GM23338 (cell line): ENCODE measurements at regions not wholly inside any gene's neighbourhood (a gene's known extent, or its start where the extent isn't known, plus 50 kb on each side); places are given as distances from the start of the nearest gene placed in this dataset.

ENCODE experiments used
- ATAC-seq: fragments of 200-7000 bp; cut with Tn5 transposase; 3 replicates; pipeline ENCODE4 v1.9.1; 2020
- DNase-seq: peaks from one replicate; pipeline ENCODE4 v3.0.0-alpha.2; 2015; ENCODE audit warnings: low spot score
- H2AFZ ChIP-seq: fragments of 200-600 bp; sonication (generic); 2 replicates; pipeline ENCODE4 v1.8.0; 2016; ENCODE audit warnings: antibody characterized with exemption, mild to moderate bottlenecking, moderate library complexity
- H3F3A ChIP-seq: fragments of 200-600 bp; sonication (generic); replicated peaks from 2 replicates; pipeline ENCODE4 v1.8.0; 2017; ENCODE audit warnings: antibody characterized with exemption, mixed run types, low read depth
- H3K27ac ChIP-seq: fragments of 200-600 bp; sonication (generic); 2 replicates; pipeline ENCODE4 v1.6.1; 2016; ENCODE audit warnings: low read depth
- H3K27me3 ChIP-seq: fragments of 200-600 bp; sonication (generic); 2 replicates; pipeline ENCODE4 v1.8.0; 2016; ENCODE audit warnings: mild to moderate bottlenecking, mixed run types, moderate library complexity; ENCODE audit not compliant: insufficient read depth
- H3K36me3 ChIP-seq: fragments of 200-600 bp; sonication (generic); 2 replicates; pipeline ENCODE4 v1.8.0; 2016; ENCODE audit warnings: mild to moderate bottlenecking; ENCODE audit not compliant: insufficient read depth
- H3K4me1 ChIP-seq: fragments of 200-600 bp; sonication (generic); 2 replicates; pipeline ENCODE4 v1.8.0; 2016; ENCODE audit warnings: mild to moderate bottlenecking, moderate library complexity; ENCODE audit not compliant: insufficient read depth
- H3K4me2 ChIP-seq: fragments of 200-600 bp; sonication (generic); 2 replicates; pipeline ENCODE4 v1.7.1; 2017; ENCODE audit warnings: mixed run types
- H3K4me3 ChIP-seq: fragments of 200-600 bp; sonication (generic); 2 replicates; pipeline ENCODE4 v1.6.1; 2016; ENCODE audit warnings: mixed run types
- H3K79me2 ChIP-seq: fragments of 200-600 bp; sonication (generic); replicated peaks from 2 replicates; pipeline ENCODE4 v1.8.0; 2017; ENCODE audit warnings: mild to moderate bottlenecking; ENCODE audit not compliant: insufficient read depth
- H3K9me2 ChIP-seq: fragments of 200-600 bp; sonication (generic); 2 replicates; pipeline ENCODE4 v1.8.0; 2017; ENCODE audit not compliant: insufficient read depth
- H4K20me1 ChIP-seq: fragments of 200-600 bp; sonication (generic); replicated peaks from 2 replicates; pipeline ENCODE4 v1.8.0; 2017; ENCODE audit warnings: mild to moderate bottlenecking; ENCODE audit not compliant: insufficient read depth
- H3K27ac Mint-ChIP-seq: 2 replicates; pipeline ENCODE4 v1.8.0; 2020; ENCODE audit warnings: inconsistent platforms, mild to moderate bottlenecking, moderate library complexity, mixed read lengths
- H3K27me3 Mint-ChIP-seq: 3 replicates; pipeline ENCODE4 v1.8.0; 2022; ENCODE audit warnings: low read depth, mild to moderate bottlenecking, moderate library complexity, mixed read lengths, inconsistent platforms; ENCODE audit not compliant: insufficient read depth, poor library complexity
- H3K36me3 Mint-ChIP-seq: 3 replicates; pipeline ENCODE4 v1.8.0; 2021; ENCODE audit warnings: low read depth, mild to moderate bottlenecking, inconsistent platforms, moderate library complexity, mixed read lengths
- H3K4me1 Mint-ChIP-seq: 3 replicates; pipeline ENCODE4 v1.8.0; 2020; ENCODE audit warnings: mild to moderate bottlenecking, inconsistent platforms, mixed read lengths
- H3K4me3 Mint-ChIP-seq: 3 replicates; pipeline ENCODE4 v1.8.0; 2021; ENCODE audit warnings: moderate library complexity, mild to moderate bottlenecking, inconsistent platforms, mixed read lengths
- H3K9me3 Mint-ChIP-seq: 3 replicates; pipeline ENCODE4 v1.8.0; 2020; ENCODE audit warnings: moderate library complexity, mild to moderate bottlenecking, inconsistent platforms, mixed read lengths
- CREB1 ChIP-seq: fragments of 250-450 bp; sonication (Bioruptor Pico); IDR thresholded peaks from 2 replicates; pipeline ENCODE4 v1.5.0; 2020; ENCODE audit warnings: low read depth, mild to moderate bottlenecking, moderate library complexity
- CTCF ChIP-seq, 2 experiments: fragments of 200-600 bp in 1 of 2; sonication (generic) in 1 of 2; conservative IDR thresholded peaks; 2 replicates each; pipeline versions ENCODE4 v1.5.1 to v1.6.1; 2016 to 2017; ENCODE audit warnings: antibody characterized with exemption in 2 of 2, low read depth in 2 of 2, mild to moderate bottlenecking in 2 of 2, moderate library complexity in 1 of 2
- ETS1 ChIP-seq: IDR thresholded peaks from 2 replicates; pipeline ENCODE4 v1.6.1; 2016; ENCODE audit warnings: antibody characterized with exemption
- REST ChIP-seq: IDR thresholded peaks from one replicate; pipeline ENCODE4 v1.6.1; 2018; ENCODE audit warnings: antibody characterized with exemption; ENCODE audit not compliant: unreplicated experiment
- ZNF114 ChIP-seq: fragments of 250-450 bp; sonication (Bioruptor Pico); IDR thresholded peaks from 2 replicates; pipeline ENCODE4 v1.5.0; 2020; ENCODE audit warnings: mild to moderate bottlenecking, moderate library complexity

- Histone ChIP-seq H3K79me2 (no peaks in the 10 kb centered on the region), H3K9me2 (no peaks in the 10 kb centered on the region), H3K36me3 (no peaks in the 10 kb centered on the region), H3K27ac (no peak overlapping the region), H3K4me3 (no peak overlapping the region), H3K27me3 (no peaks in the 10 kb centered on the region), H3K4me2 (no peak overlapping the region), H3F3A (0 out of 2 replicates have a peak, but pooled peaks cover 5% of the 10 kb centered on the region), H3K4me1 (no peaks in the 10 kb centered on the region), H2AFZ (0 out of 2 replicates have a peak overlapping the region, but pooled peaks have one; percentile 76), H4K20me1 (no peaks in the 10 kb centered on the region)
- no peak for DNase-seq
- H3K4me1 Mint-ChIP-seq = no peaks in the 10 kb centered on the region
- TF ChIP-seq ETS1 = no peak
- no peak for TF ChIP-seq ZNF114 (CRISPR knock-in tag)
- no peak for TF ChIP-seq CREB1 (CRISPR knock-in tag)
- H3K4me3 Mint-ChIP-seq = no peak overlapping the region
- no peak for ATAC-seq
- no peak overlapping the region for H3K27ac Mint-ChIP-seq
- no peaks in the 10 kb centered on the region for H3K9me3 Mint-ChIP-seq
- no peaks in the 10 kb centered on the region for H3K27me3 Mint-ChIP-seq
- no peaks in the 10 kb centered on the region for H3K36me3 Mint-ChIP-seq
Measured at GRCh38 chr4:138953961-138954371, 61.6 kb upstream of the NOCT start.

GRCh38 chr4:138952411-138952810, 63.2 kb upstream of the NOCT start:
- Histone ChIP-seq H3K4me2 (no peak overlapping the region), H3K4me1 (no peaks in the 10 kb centered on the region), H3K9me2 (no peaks in the 10 kb centered on the region), H3K36me3 (no peaks in the 10 kb centered on the region), H3K4me3 (no peak overlapping the region), H4K20me1 (no peaks in the 10 kb centered on the region), H3K79me2 (no peaks in the 10 kb centered on the region), H3F3A (0 out of 2 replicates have a peak, but pooled peaks cover 5% of the 10 kb centered on the region), H2AFZ (no peak overlapping the region), H3K27me3 (no peaks in the 10 kb centered on the region), H3K27ac (no peak overlapping the region)
- no peaks in the 10 kb centered on the region for H3K36me3 Mint-ChIP-seq
- TF ChIP-seq CTCF (conservative IDR thresholded peaks at IDR 0.05; ENCODE audit: low read depth in 2 of 2) (no peak), REST (no peak)
- no peaks in the 10 kb centered on the region for H3K4me1 Mint-ChIP-seq
- H3K4me3 Mint-ChIP-seq = no peak overlapping the region
- no peaks in the 10 kb centered on the region for H3K9me3 Mint-ChIP-seq
- no peaks in the 10 kb centered on the region for H3K27me3 Mint-ChIP-seq
- DNase-seq (no peak), ATAC-seq (no peak)
- no peak overlapping the region for H3K27ac Mint-ChIP-seq
